Loucy (cell line): ENCODE measurements at regions not wholly inside any gene's neighbourhood (a gene's known extent, or its start where the extent isn't known, plus 50 kb on each side); places are given as distances from the start of the nearest gene placed in this dataset.

Experiments
- EZH2phosphoT487 ChIP-seq: fragments of 200-600 bp; IDR thresholded peaks from 2 replicates; pipeline ENCODE4 v1.6.1; 2018; ENCODE audit warnings: antibody characterized with exemption, mild to moderate bottlenecking, moderate library complexity, borderline replicate concordance
- TF ChIP-seq, protein P1 (sequence below): fragments of 200-600 bp; sonication (generic); conservative IDR thresholded peaks from 2 replicates; pipeline ENCODE4 v1.5.1; 2014; ENCODE audit warnings: mild to moderate bottlenecking, antibody characterized with exemption, low read length

GRCh38 chr2:45232818-45233217, 223.6 kb upstream of the SIX2 start:
- TF ChIP-seq EZH2phosphoT487, result no peak
- TF ChIP-seq, protein P1, sequence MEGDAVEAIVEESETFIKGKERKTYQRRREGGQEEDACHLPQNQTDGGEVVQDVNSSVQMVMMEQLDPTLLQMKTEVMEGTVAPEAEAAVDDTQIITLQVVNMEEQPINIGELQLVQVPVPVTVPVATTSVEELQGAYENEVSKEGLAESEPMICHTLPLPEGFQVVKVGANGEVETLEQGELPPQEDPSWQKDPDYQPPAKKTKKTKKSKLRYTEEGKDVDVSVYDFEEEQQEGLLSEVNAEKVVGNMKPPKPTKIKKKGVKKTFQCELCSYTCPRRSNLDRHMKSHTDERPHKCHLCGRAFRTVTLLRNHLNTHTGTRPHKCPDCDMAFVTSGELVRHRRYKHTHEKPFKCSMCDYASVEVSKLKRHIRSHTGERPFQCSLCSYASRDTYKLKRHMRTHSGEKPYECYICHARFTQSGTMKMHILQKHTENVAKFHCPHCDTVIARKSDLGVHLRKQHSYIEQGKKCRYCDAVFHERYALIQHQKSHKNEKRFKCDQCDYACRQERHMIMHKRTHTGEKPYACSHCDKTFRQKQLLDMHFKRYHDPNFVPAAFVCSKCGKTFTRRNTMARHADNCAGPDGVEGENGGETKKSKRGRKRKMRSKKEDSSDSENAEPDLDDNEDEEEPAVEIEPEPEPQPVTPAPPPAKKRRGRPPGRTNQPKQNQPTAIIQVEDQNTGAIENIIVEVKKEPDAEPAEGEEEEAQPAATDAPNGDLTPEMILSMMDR, result no peak
